ENCODE measurements at regions not wholly inside any gene's neighbourhood (a gene's known extent, or its start where the extent isn't known, plus 50 kb on each side); places are given as distances from the start of the nearest gene placed in this dataset.
"Not testable (repeated sequence)": the region's sequence is repeated elsewhere in the genome, so short reads cannot be mapped to it uniquely, and the experiment has no call there.

- TF ChIP-seq, protein P1, sequence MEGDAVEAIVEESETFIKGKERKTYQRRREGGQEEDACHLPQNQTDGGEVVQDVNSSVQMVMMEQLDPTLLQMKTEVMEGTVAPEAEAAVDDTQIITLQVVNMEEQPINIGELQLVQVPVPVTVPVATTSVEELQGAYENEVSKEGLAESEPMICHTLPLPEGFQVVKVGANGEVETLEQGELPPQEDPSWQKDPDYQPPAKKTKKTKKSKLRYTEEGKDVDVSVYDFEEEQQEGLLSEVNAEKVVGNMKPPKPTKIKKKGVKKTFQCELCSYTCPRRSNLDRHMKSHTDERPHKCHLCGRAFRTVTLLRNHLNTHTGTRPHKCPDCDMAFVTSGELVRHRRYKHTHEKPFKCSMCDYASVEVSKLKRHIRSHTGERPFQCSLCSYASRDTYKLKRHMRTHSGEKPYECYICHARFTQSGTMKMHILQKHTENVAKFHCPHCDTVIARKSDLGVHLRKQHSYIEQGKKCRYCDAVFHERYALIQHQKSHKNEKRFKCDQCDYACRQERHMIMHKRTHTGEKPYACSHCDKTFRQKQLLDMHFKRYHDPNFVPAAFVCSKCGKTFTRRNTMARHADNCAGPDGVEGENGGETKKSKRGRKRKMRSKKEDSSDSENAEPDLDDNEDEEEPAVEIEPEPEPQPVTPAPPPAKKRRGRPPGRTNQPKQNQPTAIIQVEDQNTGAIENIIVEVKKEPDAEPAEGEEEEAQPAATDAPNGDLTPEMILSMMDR (IDR thresholded peaks at IDR 0.05 in 4 of 5, conservative IDR thresholded peaks at IDR 0.05 in 1 of 5), result not testable (repeated sequence)
- not testable (repeated sequence) for TF ChIP-seq POLR2A (IDR thresholded peaks at IDR 0.05)
These were observed 101.7 kb upstream of the FBXO28 start for GRCh38 chr1:224012162-224012561.

Measured in gastrocnemius medialis (tissue), 4 donors.